ENCODE measurements at regions not wholly inside any gene's neighbourhood (a gene's known extent, or its start where the extent isn't known, plus 50 kb on each side); places are given as distances from the start of the nearest gene placed in this dataset.

GRCh38 chr18:42527766-42528165, 572.7 kb downstream of the PIK3C3 start:
- Histone ChIP-seq H3K36me3 (ENCODE audit: control insufficient read depth in 2 of 2, extremely low read depth in 1 of 2, insufficient read depth in 2 of 2, low read length in 2 of 2) (no peaks in the 10 kb centered on the region), H2AFZ (ENCODE audit: control insufficient read depth, low read length) (no peak overlapping the region), H3K79me2 (ENCODE audit: control insufficient read depth, insufficient read depth, low read length) (no peaks in the 10 kb centered on the region), H3K27ac (ENCODE audit: control insufficient read depth, insufficient read depth, low read length) (no peak overlapping the region), H3K4me2 (ENCODE audit: control insufficient read depth, extremely low read depth, insufficient read depth, low read depth, low read length) (no peak overlapping the region), H3K9ac (ENCODE audit: control insufficient read depth, extremely low read depth, insufficient read depth, low read length) (no peak overlapping the region), H3K4me1 (ENCODE audit: control insufficient read depth, extremely low read depth, insufficient read depth, low read length) (no peaks in the 10 kb centered on the region), H3K9me1 (ENCODE audit: control insufficient read depth, extremely low read depth, insufficient read depth, low read length) (no peaks in the 10 kb centered on the region), H3K27me3 (ENCODE audit: control insufficient read depth, extremely low read depth, insufficient read depth, low read length) (no peaks in the 10 kb centered on the region), H3K9me3 (ENCODE audit: control insufficient read depth, low read depth, low read length) (no peaks in the 10 kb centered on the region), H3K4me3 (ENCODE audit: control insufficient read depth in 2 of 3, extremely low read depth in 1 of 3, insufficient read depth in 2 of 3, low read depth in 1 of 3, low read length in 3 of 3) (no peak overlapping the region), H4K20me1 (ENCODE audit: control insufficient read depth, extremely low read depth, insufficient read depth, low read length) (no peaks in the 10 kb centered on the region)
- FAIRE-seq, result no peak
- TF ChIP-seq CTCF (optimal IDR thresholded peaks at IDR 0.05 in 1 of 3, IDR thresholded peaks at IDR 0.05 in 1 of 3, conservative IDR thresholded peaks at IDR 0.05 in 1 of 3; ENCODE audit: extremely low read depth in 1 of 3, insufficient read depth in 2 of 3, low read length in 3 of 3), result no peak
- TF ChIP-seq EZH2 (IDR thresholded peaks at IDR 0.05; ENCODE audit: low read length), result no peak
- no peak for DNase-seq (ENCODE audit: low read depth, low spot score)
- dilution Hi-C loops (cut with MboI; ENCODE audit: extremely low pct_ligation_motif_present, low sequenced_read_pairs), result no loop called here

GRCh38 chr18:42530276-42530675, 575.2 kb downstream of the PIK3C3 start:
- Histone ChIP-seq H3K9me3 (ENCODE audit: control insufficient read depth, low read depth, low read length) (no peaks in the 10 kb centered on the region), H3K4me2 (ENCODE audit: control insufficient read depth, extremely low read depth, insufficient read depth, low read depth, low read length) (no peak overlapping the region), H3K9ac (ENCODE audit: control insufficient read depth, extremely low read depth, insufficient read depth, low read length) (no peak overlapping the region), H3K27ac (ENCODE audit: control insufficient read depth, insufficient read depth, low read length) (no peak overlapping the region), H3K4me3 (ENCODE audit: control insufficient read depth in 2 of 3, extremely low read depth in 1 of 3, insufficient read depth in 2 of 3, low read depth in 1 of 3, low read length in 3 of 3) (no peak overlapping the region), H3K79me2 (ENCODE audit: control insufficient read depth, insufficient read depth, low read length) (no peaks in the 10 kb centered on the region), H3K36me3 (ENCODE audit: control insufficient read depth in 2 of 2, extremely low read depth in 1 of 2, insufficient read depth in 2 of 2, low read length in 2 of 2) (no peaks in the 10 kb centered on the region), H2AFZ (ENCODE audit: control insufficient read depth, low read length) (no peak overlapping the region), H3K9me1 (ENCODE audit: control insufficient read depth, extremely low read depth, insufficient read depth, low read length) (no peaks in the 10 kb centered on the region), H3K27me3 (ENCODE audit: control insufficient read depth, extremely low read depth, insufficient read depth, low read length) (no peaks in the 10 kb centered on the region), H3K4me1 (ENCODE audit: control insufficient read depth, extremely low read depth, insufficient read depth, low read length) (no peaks in the 10 kb centered on the region), H4K20me1 (ENCODE audit: control insufficient read depth, extremely low read depth, insufficient read depth, low read length) (no peaks in the 10 kb centered on the region)
- dilution Hi-C loops (cut with MboI; ENCODE audit: extremely low pct_ligation_motif_present, low sequenced_read_pairs), result no loop called here
- FAIRE-seq (no peak), DNase-seq (ENCODE audit: low read depth, low spot score) (no peak)
- TF ChIP-seq EZH2 (IDR thresholded peaks at IDR 0.05; ENCODE audit: low read length) (no peak), CTCF (optimal IDR thresholded peaks at IDR 0.05 in 1 of 3, IDR thresholded peaks at IDR 0.05 in 1 of 3, conservative IDR thresholded peaks at IDR 0.05 in 1 of 3; ENCODE audit: extremely low read depth in 1 of 3, insufficient read depth in 2 of 3, low read length in 3 of 3) (no peak)
